ENCODE measurements at regions not wholly inside any gene's neighbourhood (a gene's known extent, or its start where the extent isn't known, plus 50 kb on each side); places are given as distances from the start of the nearest gene placed in this dataset.

GRCh38 chr1:242743983-242744780 lies 219.7 kb upstream of the PLD5 start:
- no peak for DNase-seq
- Histone ChIP-seq H3K4me3 (no peak overlapping the region), H3K36me3 (no peaks in the 10 kb centered on the region), H3K4me1 (no peaks in the 10 kb centered on the region), H3K27me3 (ENCODE audit: low read depth) (no peaks in the 10 kb centered on the region), H3K27ac (no peak overlapping the region), H3K9me3 (no peaks in the 10 kb centered on the region)
- no peak for TF ChIP-seq CTCF (IDR thresholded peaks at IDR 0.05)
- intact Hi-C loops (cut with DNase I): no loop called here
- no peak for ATAC-seq

- H3K9me3 ChIP-seq: no peaks in the 10 kb centered on the region
- ATAC-seq (no peak), DNase-seq (no peak)
- H3K4me1 ChIP-seq: no peaks in the 10 kb centered on the region
- H3K36me3 ChIP-seq: no peaks in the 10 kb centered on the region
- H3K27me3 ChIP-seq (ENCODE audit: low read depth): no peaks in the 10 kb centered on the region
- intact Hi-C loops (cut with DNase I): no loop called here
- TF ChIP-seq CTCF (IDR thresholded peaks at IDR 0.05): no peak
- no peak overlapping the region for H3K27ac ChIP-seq
- no peak overlapping the region for H3K4me3 ChIP-seq
Measured at GRCh38 chr1:242738702-242739645, 214.5 kb upstream of the PLD5 start.

- Histone ChIP-seq H3K9me3 (no peaks in the 10 kb centered on the region), H3K4me3 (no peak overlapping the region), H3K27me3 (ENCODE audit: low read depth) (no peaks in the 10 kb centered on the region), H3K36me3 (no peaks in the 10 kb centered on the region), H3K27ac (no peak overlapping the region), H3K4me1 (no peaks in the 10 kb centered on the region)
- DNase-seq: no peak
- no peak for ATAC-seq
- no peak for TF ChIP-seq CTCF (IDR thresholded peaks at IDR 0.05)
- intact Hi-C loops (cut with DNase I): no loop called here
Measured at GRCh38 chr1:242736611-242737010, 212.1 kb upstream of the PLD5 start.

GRCh38 chr1:242735323-242735722 lies 210.8 kb upstream of the PLD5 start:
- no peaks in the 10 kb centered on the region for H3K27me3 ChIP-seq (ENCODE audit: low read depth)
- ATAC-seq (no peak), DNase-seq (no peak)
- intact Hi-C loops (cut with DNase I): no loop called here
- H3K27ac ChIP-seq: no peak overlapping the region
- H3K4me1 ChIP-seq: no peaks in the 10 kb centered on the region
- no peaks in the 10 kb centered on the region for H3K36me3 ChIP-seq
- TF ChIP-seq CTCF (IDR thresholded peaks at IDR 0.05): no peak
- H3K9me3 ChIP-seq: no peaks in the 10 kb centered on the region
- no peak overlapping the region for H3K4me3 ChIP-seq

- ATAC-seq: no peak
- no peak for DNase-seq
- TF ChIP-seq CTCF (IDR thresholded peaks at IDR 0.05): no peak
- Histone ChIP-seq H3K27ac (no peak overlapping the region), H3K36me3 (no peaks in the 10 kb centered on the region), H3K4me1 (no peaks in the 10 kb centered on the region), H3K4me3 (no peak overlapping the region), H3K9me3 (no peaks in the 10 kb centered on the region), H3K27me3 (ENCODE audit: low read depth) (no peaks in the 10 kb centered on the region)
- intact Hi-C loops (cut with DNase I): no loop called here
Measured at GRCh38 chr1:242731446-242731845, 206.9 kb upstream of the PLD5 start.

Measured in lower lobe of right lung (tissue), 2 donors.